ENCODE measurements at regions not wholly inside any gene's neighbourhood (a gene's known extent, or its start where the extent isn't known, plus 50 kb on each side); places are given as distances from the start of the nearest gene placed in this dataset.

- no peak for DNase-seq (ENCODE audit: low read depth)
- no peak overlapping the region for H3K4me3 ChIP-seq (ENCODE audit: low read depth, low read length)
- TF ChIP-seq CTCF (IDR thresholded peaks at IDR 0.05; ENCODE audit: insufficient read depth, low read depth, low read length) = no peak
Observed at GRCh38 chr2:63769915-63770314, 71.8 kb upstream of the UGP2 start.

GRCh38 chr2:63772061-63772460 lies 69.6 kb upstream of the UGP2 start:
- no peak overlapping the region for H3K4me3 ChIP-seq (ENCODE audit: low read depth, low read length)
- no peak for DNase-seq (ENCODE audit: low read depth)
- TF ChIP-seq CTCF (IDR thresholded peaks at IDR 0.05; ENCODE audit: insufficient read depth, low read depth, low read length) = no peak

- no peak overlapping the region for H3K4me3 ChIP-seq (ENCODE audit: low read depth, low read length)
Observed at GRCh38 chr2:63775191-63775590, 66.5 kb upstream of the UGP2 start.

GRCh38 chr2:63776382-63776781 lies 65.3 kb upstream of the UGP2 start:
- H3K4me3 ChIP-seq (ENCODE audit: low read depth, low read length) = no peak overlapping the region
- TF ChIP-seq CTCF (IDR thresholded peaks at IDR 0.05; ENCODE audit: insufficient read depth, low read depth, low read length) = no peak
- no peak for DNase-seq (ENCODE audit: low read depth)

More at GRCh38 chr2:63775191-63775590, 66.5 kb upstream of the UGP2 start:
- DNase-seq (ENCODE audit: low read depth) = no peak
- no peak for TF ChIP-seq CTCF (IDR thresholded peaks at IDR 0.05; ENCODE audit: insufficient read depth, low read depth, low read length)

GRCh38 chr2:63777816-63778215 lies 63.9 kb upstream of the UGP2 start:
- no peak overlapping the region for H3K4me3 ChIP-seq (ENCODE audit: low read depth, low read length)
- no peak for DNase-seq (ENCODE audit: low read depth)
- TF ChIP-seq CTCF (IDR thresholded peaks at IDR 0.05; ENCODE audit: insufficient read depth, low read depth, low read length) = no peak

GRCh38 chr2:63778391-63778790 lies 63.3 kb upstream of the UGP2 start:
- H3K4me3 ChIP-seq (ENCODE audit: low read depth, low read length) = no peak overlapping the region
- no peak for TF ChIP-seq CTCF (IDR thresholded peaks at IDR 0.05; ENCODE audit: insufficient read depth, low read depth, low read length)

GRCh38 chr2:63780518-63781155 lies 61.1 kb upstream of the UGP2 start:
- TF ChIP-seq CTCF (IDR thresholded peaks at IDR 0.05; ENCODE audit: insufficient read depth, low read depth, low read length) = no peak
- peak; percentile 18 for DNase-seq (ENCODE audit: low read depth)
- no peak overlapping the region for H3K4me3 ChIP-seq (ENCODE audit: low read depth, low read length)

More at GRCh38 chr2:63778391-63778790, 63.3 kb upstream of the UGP2 start:
- DNase-seq (ENCODE audit: low read depth) = no peak
